ENCODE measurements at regions not wholly inside any gene's neighbourhood (a gene's known extent, or its start where the extent isn't known, plus 50 kb on each side); places are given as distances from the start of the nearest gene placed in this dataset.
"Not testable (repeated sequence)": the region's sequence is repeated elsewhere in the genome, so short reads cannot be mapped to it uniquely, and the experiment has no call there.

DNA sequence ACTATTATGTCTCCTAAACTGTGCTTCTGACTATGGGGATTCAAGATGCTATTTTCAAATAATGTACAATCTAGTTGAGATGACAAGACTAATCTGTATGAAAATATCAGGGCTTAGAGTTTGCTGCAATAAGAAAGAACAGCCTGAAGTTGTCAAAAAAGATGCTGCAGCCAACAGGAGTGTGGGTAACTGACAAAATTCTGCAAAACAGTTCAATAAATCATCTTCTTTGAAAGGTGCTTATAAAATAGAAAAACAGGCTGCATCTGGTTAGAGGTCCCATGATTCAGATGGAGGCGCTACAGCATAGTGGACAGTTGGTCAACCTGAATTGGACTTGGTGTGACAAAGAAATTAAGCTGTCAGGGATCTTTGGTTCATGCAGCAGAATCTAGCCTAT is 511.0 kb downstream of the XPNPEP1 start:
- DNase-seq (ENCODE audit: low read depth) = no peak

DNA sequence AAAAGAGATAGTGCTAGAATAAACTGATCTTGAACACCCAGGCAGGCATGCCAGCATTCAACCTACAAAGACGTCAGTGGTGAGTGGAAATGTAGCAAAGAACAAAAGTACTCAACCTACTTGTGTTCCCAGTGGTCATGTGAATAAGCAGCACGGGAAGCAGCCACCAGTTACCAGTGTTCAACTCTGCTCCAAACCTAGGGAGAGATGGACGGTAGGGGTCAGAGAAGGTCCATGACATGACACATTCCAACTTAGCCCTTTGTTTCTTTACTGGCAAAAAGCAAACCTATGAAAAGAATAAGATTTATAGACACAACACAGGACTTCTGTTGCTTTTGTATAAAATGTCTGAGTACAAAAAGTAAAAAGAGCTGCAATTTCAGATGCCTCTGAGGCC is 511.4 kb downstream of the XPNPEP1 start:
- DNase-seq (ENCODE audit: low read depth) = no peak

DNA sequence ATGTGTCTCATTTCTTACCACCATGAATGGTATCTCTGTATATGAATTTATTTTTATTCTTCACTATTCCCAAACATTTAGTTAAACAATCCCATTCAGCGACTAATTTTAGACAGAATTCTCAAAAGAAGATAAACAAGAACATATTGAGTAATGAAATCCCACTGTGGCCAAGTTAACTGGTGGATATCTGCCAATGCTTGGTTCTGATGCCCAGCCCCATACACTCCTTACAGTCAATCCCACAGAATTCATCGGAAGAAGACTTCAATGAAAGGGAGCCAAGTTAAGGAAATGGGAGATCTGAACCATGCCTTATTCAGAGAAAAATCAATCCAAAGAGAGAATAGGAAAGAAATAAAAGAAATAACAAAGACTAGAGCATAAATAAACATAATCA is 518.0 kb downstream of the XPNPEP1 start:
- no peak for DNase-seq (ENCODE audit: low read depth)

- DNase-seq (ENCODE audit: low read depth) = no peak
Observed at GRCh38 chr10:109403551-109403950, 519.8 kb downstream of the XPNPEP1 start.

GRCh38 chr10:109393425-109393824 is 529.9 kb downstream of the XPNPEP1 start:
- no peak for DNase-seq (ENCODE audit: low read depth)

DNA sequence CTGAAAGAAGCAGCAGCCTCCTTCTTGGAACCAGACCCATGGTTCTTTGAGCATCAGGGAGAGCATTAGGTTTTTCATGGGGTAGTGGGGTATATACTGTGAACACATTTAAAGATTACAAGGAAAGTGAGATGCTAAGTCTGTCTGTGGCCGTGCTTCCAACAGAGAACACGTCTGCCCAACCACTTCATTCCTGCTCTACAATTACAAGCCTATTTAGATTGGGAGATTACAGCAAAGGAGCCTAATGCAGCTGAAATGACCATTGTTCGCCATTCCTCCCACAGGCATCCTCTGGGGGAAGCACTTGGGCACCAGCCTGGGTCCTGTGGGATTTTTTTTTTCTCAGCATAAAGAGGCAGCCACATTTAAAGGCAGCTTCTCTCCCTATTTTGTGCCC is 536.4 kb downstream of the XPNPEP1 start:
- no peak for DNase-seq (ENCODE audit: low read depth)

- no peak for DNase-seq (ENCODE audit: low read depth)
Observed at GRCh38 chr10:109386101-109386500, 537.2 kb downstream of the XPNPEP1 start.

- DNase-seq (ENCODE audit: low read depth) = no peak
Observed at GRCh38 chr10:109379186-109379585, 544.1 kb downstream of the XPNPEP1 start.

- DNase-seq (ENCODE audit: low read depth) = no peak
Observed at GRCh38 chr10:109374215-109374614, 549.1 kb downstream of the XPNPEP1 start.

DNA sequence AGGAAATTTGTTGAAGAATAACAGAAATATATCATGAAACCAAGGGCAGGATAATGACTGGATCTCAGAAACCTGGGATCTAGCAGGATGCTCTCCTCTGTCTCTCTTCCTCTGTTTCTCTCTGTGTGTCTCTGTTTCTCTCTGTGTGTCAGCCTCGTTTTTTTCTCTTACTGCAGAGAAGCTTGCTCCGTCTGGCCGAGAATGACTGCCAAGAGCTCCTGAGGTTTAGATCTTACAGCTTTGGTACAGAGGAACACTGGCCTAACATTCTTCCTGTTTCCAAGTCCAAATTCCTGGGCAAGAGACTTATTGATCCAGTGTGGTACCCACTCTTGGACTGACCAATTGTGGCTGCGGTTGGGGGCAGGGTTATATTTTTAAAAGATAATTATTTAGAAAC is 564.0 kb downstream of the XPNPEP1 start:
- no peak for DNase-seq (ENCODE audit: low read depth)

GRCh38 chr10:109358325-109358724 is 565.0 kb downstream of the XPNPEP1 start:
- no peak for DNase-seq (ENCODE audit: low read depth)

DNA sequence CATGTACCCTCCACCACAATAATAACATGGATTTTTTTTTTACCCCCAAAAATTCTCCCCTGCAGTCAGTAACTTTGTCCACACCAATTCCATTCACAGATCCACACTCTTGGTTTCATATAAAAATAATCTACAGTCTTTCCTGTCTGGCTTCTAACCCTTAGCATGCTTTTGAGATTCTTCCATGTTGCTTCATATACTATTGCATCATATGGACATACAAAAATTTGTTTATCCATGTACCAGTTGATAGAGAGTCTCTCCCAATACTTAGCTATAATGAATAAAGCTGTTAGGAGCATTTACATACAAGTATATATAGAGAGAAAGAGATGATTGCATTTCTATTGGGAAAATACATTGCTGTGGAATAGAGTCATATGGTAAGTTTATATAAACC is 575.0 kb downstream of the XPNPEP1 start:
- DNase-seq (ENCODE audit: low read depth) = no peak

DNA sequence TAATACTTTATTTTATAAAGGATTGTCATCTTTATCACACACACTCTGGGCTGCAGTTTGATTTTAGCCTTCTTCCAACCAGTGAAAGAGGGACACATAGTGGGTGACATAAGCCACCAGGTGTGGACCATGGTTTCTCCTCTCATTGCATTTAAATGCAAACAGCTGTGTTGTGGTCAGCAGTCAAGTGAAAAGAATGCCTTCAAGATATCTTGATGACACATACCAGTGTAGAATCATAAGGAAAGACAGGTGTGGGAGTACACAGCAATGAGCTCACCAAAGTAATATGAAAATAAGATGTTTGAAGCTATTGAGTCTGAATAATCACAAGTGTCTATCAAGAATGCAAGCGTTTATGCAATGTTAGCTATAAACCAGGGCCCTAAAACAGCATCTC is 580.0 kb downstream of the XPNPEP1 start:
- no peak for DNase-seq (ENCODE audit: low read depth)

DNA sequence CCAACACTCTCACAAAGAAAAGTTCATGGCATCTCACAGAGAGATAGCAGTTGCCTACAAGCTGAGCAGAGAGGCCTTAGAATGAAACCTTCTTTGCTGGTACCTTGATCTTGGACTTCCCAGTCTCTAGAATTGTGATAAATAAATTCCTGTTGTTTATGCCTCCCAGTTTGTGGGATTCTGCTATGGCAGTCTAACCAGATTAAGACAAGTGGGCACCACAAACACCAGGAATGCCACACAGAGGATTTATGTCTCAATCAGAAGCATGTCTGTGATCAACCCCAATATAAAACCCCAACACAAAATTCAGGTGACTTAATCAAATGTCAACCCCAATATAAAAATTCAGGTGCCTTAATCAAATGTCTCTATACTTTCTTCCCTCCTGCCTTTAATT is 581.3 kb downstream of the XPNPEP1 start:
- no peak for DNase-seq (ENCODE audit: low read depth)

- no peak for DNase-seq (ENCODE audit: low read depth)
Observed at GRCh38 chr10:109328001-109328400, 595.3 kb downstream of the XPNPEP1 start.

- DNase-seq (ENCODE audit: low read depth) = no peak
Observed at GRCh38 chr10:109327266-109327665, 596.0 kb downstream of the XPNPEP1 start.

- no peak for DNase-seq (ENCODE audit: low read depth)
Observed at GRCh38 chr10:109324721-109325120, 598.6 kb downstream of the XPNPEP1 start.

DNA sequence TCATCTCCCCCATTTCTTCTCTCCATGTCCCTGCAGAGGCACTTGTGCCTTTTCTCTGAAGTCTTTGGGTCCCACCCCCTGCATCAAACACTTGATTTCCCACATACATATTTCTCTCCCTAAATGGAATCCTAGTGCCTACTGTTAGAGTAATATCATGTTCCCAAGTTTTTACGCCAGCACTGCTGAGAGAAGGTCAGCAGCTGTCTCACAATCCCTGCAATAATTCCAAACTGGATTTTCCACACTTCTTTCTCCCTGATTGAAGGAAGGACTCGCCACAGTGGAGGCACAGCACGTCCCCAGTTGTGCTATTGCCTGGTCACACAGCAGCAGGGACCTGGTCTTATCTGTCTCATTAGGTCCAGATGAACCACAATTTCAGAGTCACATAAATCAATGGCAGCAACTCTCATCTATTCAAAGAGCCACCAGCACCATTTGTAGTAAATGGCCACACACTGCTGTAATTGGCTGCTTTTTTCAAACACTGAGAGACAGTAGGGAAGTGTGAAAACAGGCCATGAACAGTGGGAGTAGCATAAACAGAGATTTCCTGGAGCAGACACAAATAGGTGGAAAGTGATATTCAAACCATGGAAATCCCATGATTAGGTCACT is 605.5 kb downstream of the XPNPEP1 start:
- DNase-seq (ENCODE audit: low read depth) = no peak

- not testable (repeated sequence) for DNase-seq (ENCODE audit: low read depth)
Observed at GRCh38 chr10:109314016-109314415, 609.3 kb downstream of the XPNPEP1 start.

DNA sequence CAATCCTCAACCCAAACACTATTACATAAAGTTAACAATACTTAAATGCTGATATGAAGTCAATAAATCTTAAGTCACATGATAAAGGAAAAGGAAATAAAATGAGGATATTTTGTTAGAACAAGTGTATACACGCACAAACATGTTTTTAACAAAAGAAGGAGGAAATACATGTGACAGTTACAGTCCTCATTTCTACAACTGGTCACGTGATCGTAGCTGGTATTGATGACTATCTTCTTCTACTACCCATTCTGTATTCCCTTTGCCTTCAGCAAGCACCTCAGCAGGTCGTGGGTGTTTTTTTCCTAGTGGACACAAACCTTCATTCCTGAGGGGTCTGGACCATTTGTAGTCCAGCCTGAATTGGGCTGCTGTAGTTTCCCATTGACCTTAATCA is 610.8 kb downstream of the XPNPEP1 start:
- DNase-seq (ENCODE audit: low read depth) = not testable (repeated sequence)

GRCh38 chr10:109308971-109309370 is 614.3 kb downstream of the XPNPEP1 start:
- DNase-seq (ENCODE audit: low read depth) = no peak

- DNase-seq (ENCODE audit: low read depth) = not testable (repeated sequence)
Observed at GRCh38 chr10:109307102-109307501, 616.2 kb downstream of the XPNPEP1 start.

DNA sequence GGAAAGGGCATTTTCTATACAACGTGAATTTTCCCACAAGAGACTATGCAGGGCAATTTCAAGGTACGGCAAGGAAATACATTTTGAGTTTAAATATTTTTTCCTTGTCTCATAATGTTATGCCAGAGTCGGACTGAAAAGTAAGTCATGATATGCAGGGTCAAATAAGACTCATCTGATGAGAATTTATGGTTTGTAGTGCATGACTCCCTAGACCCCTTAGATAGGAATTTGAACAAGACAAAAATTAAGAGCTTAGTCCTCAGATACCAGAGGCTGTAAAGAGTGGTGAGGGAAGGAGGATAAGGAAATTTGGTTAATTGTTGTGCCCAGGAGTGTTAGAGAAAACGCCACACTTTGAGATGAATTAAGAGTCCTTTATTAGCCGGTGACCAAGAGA is 616.6 kb downstream of the XPNPEP1 start:
- DNase-seq (ENCODE audit: low read depth) = no peak

- no peak for DNase-seq (ENCODE audit: low read depth)
Observed at GRCh38 chr10:109287858-109288257, 635.5 kb downstream of the XPNPEP1 start.
